ENCODE measurements at regions not wholly inside any gene's neighbourhood (a gene's known extent, or its start where the extent isn't known, plus 50 kb on each side); places are given as distances from the start of the nearest gene placed in this dataset.

- TF ChIP-seq CTCF (IDR thresholded peaks at IDR 0.05 in 2 of 3, conservative IDR thresholded peaks at IDR 0.05 in 1 of 3; ENCODE audit: control insufficient read depth in 2 of 3, extremely low read depth in 1 of 3, insufficient read depth in 1 of 3, low read depth in 3 of 3, low read length in 3 of 3): no peak
- no peak for TF ChIP-seq KDM1A (IDR thresholded peaks at IDR 0.05; ENCODE audit: borderline replicate concordance)
- no peak for TF ChIP-seq SREBF2 (IDR thresholded peaks at IDR 0.05; ENCODE audit: low read length)
- TF ChIP-seq POLR2AphosphoS5 (IDR thresholded peaks at IDR 0.05; ENCODE audit: low read length): no peak
- no peak for TF ChIP-seq POLR2A (IDR thresholded peaks at IDR 0.05; ENCODE audit: low read depth, low read length)
- TF ChIP-seq SP1 (IDR thresholded peaks at IDR 0.05; ENCODE audit: low read depth, low read length): no peak
- TF ChIP-seq CHD4 (IDR thresholded peaks at IDR 0.05): no peak
- no peak for TF ChIP-seq STAT1 (conservative IDR thresholded peaks at IDR 0.05)
- no peak for TF ChIP-seq CHD2 (IDR thresholded peaks at IDR 0.05; ENCODE audit: borderline replicate concordance, low read depth, low read length)
- no peak for TF ChIP-seq GABPA (IDR thresholded peaks at IDR 0.05; ENCODE audit: low read depth)
- TF ChIP-seq RCOR1 (conservative IDR thresholded peaks at IDR 0.05; ENCODE audit: low read depth, low read length): no peak
- no peak for TF ChIP-seq HDAC6 (IDR thresholded peaks at IDR 0.05; ENCODE audit: unreplicated experiment)
Measured at GRCh38 chr13:44188257-44188656, 185.4 kb upstream of the SERP2 start.

Measured in GM12878 (cell line).